ENCODE measurements at regions not wholly inside any gene's neighbourhood (a gene's known extent, or its start where the extent isn't known, plus 50 kb on each side); places are given as distances from the start of the nearest gene placed in this dataset.

DNA sequence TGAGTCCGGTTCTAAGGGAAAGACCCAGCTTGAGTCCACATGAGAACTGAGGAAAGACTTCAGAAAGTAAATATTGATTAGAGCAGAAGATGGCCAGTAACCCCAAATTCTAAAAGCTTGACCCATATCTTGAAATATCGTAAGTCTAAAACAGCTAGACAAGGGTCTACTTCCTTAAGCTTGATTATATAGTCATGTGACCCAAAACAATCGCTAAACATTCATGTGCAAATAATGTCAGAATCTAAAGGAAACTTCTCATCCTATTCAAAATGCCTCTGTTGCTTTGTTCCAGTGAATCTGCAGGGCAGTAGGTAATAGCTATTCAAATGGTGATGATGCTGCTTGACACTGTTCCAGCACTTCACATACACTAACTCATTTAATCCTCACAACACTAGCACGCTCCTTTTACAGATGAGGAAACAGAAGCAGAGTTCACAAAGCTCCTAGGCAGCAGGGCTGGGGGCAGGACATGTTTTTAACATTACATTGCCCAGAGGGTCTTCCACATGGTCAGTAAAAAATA, 52.6 kb downstream of the TCF20 start:
- Histone ChIP-seq H3K4ac (ENCODE audit: low read depth, low read length) (no peak overlapping the region), H3K4me3 (ENCODE audit: low read length) (no peak overlapping the region), H3K27me3 (ENCODE audit: insufficient read depth, low read length, poor library complexity) (no peaks in the 10 kb centered on the region), H2BK15ac (replicated peaks; ENCODE audit: low read depth) (no peak overlapping the region), H3K27ac (ENCODE audit: low read depth, low read length) (no peak overlapping the region), H3K36me3 (ENCODE audit: control insufficient read depth, insufficient read depth, low read length) (peaks cover 11% of the 10 kb centered on the region), H3K79me1 (ENCODE audit: low read length) (peaks cover 32% of the 10 kb centered on the region), H4K5ac (ENCODE audit: low read length) (no peak overlapping the region), H3K79me2 (ENCODE audit: control insufficient read depth, insufficient read depth, low read length) (peaks cover 28% of the 10 kb centered on the region), H4K8ac (ENCODE audit: low read depth, low read length) (no peak overlapping the region), H3K4me2 (ENCODE audit: low read length) (no peak overlapping the region), H3K56ac (ENCODE audit: low read length) (no peak overlapping the region), H2BK120ac (ENCODE audit: low read depth, low read length) (no peak overlapping the region), H2AK5ac (ENCODE audit: low read length) (no peak overlapping the region), H3K9ac (ENCODE audit: low read length) (no peak overlapping the region), H3K23ac (ENCODE audit: low read length) (peak overlapping the region; percentile 52), H3K4me1 (ENCODE audit: control insufficient read depth, low read depth, low read length) (peaks cover 4% of the 10 kb centered on the region), H2BK5ac (ENCODE audit: low read length) (no peak overlapping the region), H3K18ac (ENCODE audit: low read length) (no peak overlapping the region)
- WGBS (ENCODE audit: extremely low coverage, insufficient coverage, low lambda C conversion rate), result no CpG with 5 or more reads among the region's 4 CpGs
- DNase-seq, result no peak

DNA sequence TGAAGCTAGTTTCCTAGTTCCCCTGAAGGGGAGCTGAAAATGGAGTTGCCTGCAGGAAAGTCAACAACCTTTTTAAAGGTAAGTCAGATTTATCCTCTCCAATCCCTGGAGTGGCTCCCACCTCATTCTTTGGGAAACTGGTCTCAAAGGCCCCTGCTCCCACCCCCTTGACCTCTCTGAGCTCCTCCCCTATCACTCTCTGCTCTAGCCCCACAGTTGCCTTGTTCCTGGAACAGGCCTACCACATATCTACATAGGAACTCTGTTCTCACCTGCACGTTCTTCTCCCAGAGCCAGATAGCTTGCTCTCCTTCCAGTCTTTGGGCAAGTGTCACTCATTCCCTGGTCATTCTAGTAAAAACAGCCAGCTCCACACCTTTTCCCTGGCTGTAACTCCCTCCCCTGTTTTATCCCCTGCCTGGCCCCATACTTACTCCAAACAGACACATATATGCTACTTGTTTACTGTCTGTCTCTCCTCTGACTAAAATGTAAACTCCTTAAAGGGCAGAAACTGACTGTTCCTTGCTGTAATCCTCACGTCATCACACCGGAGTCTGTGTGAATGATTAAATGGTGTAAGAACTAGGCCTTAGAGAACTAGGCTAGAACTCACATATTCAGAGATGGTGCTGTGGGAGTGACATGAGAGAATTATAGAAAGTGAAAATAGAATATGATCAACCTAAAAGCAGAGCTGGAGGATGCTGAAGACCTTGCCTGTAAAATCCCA, 53.3 kb downstream of the TCF20 start:
- DNase-seq, result no peak
- Histone ChIP-seq H3K79me1 (ENCODE audit: low read length) (peaks cover 30% of the 10 kb centered on the region), H2BK15ac (replicated peaks; ENCODE audit: low read depth) (no peak overlapping the region), H3K4me3 (ENCODE audit: low read length) (no peak overlapping the region), H4K5ac (ENCODE audit: low read length) (no peak overlapping the region), H3K4me1 (ENCODE audit: control insufficient read depth, low read depth, low read length) (peaks cover 4% of the 10 kb centered on the region), H3K27me3 (ENCODE audit: insufficient read depth, low read length, poor library complexity) (no peaks in the 10 kb centered on the region), H2BK5ac (ENCODE audit: low read length) (no peak overlapping the region), H2AK5ac (ENCODE audit: low read length) (no peak overlapping the region), H3K27ac (ENCODE audit: low read depth, low read length) (no peak overlapping the region), H3K23ac (ENCODE audit: low read length) (no peak overlapping the region), H4K8ac (ENCODE audit: low read depth, low read length) (no peak overlapping the region), H3K9ac (ENCODE audit: low read length) (no peak overlapping the region), H3K79me2 (ENCODE audit: control insufficient read depth, insufficient read depth, low read length) (peaks cover 28% of the 10 kb centered on the region), H3K36me3 (ENCODE audit: control insufficient read depth, insufficient read depth, low read length) (peaks cover 11% of the 10 kb centered on the region), H3K18ac (ENCODE audit: low read length) (no peak overlapping the region), H3K4me2 (ENCODE audit: low read length) (no peak overlapping the region), H3K56ac (ENCODE audit: low read length) (no peak overlapping the region), H2BK120ac (ENCODE audit: low read depth, low read length) (no peak overlapping the region), H3K4ac (ENCODE audit: low read depth, low read length) (no peak overlapping the region)
- WGBS (ENCODE audit: extremely low coverage, insufficient coverage, low lambda C conversion rate), result no CpG with 5 or more reads among the region's 3 CpGs

DNA sequence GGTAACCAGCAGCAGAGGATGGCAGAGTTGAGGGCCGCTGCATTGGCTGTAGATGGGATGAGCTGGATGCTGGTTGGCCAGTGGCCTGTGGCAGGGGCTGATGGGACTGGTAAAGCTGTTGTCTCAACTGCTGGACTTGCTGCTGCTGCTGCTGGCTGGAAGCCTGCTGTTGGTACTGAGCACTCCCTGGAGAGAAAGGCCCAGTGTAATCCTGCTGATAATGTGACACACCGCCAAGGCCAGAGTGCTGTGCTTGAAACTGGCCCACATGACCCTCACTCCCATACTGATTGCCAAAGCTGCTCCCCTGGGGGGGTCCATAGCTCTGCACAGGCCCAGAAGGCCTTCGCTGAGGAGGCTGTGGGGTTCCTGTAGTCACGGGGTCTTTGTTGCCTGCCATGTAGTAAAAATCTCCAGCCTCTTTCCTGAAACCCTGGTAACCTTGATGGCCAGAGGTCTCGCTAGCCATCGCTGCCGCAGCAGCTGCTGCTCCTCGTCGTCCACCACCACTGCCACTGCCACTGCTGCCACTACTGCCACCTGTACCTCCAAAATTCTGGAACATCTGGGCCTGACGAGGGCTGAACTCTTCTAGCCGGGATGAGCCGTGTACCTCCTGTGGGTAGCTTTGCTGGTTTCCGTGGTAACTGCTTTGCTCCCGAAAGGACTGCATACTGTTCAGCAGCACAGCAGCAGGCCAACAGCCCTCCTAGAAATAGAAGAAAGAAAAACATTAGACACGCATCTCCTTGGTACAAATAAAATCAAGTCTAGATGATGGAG, 55.6 kb downstream of the TCF20 start:
- Histone ChIP-seq H4K8ac (ENCODE audit: low read depth, low read length) (no peak overlapping the region), H2BK15ac (replicated peaks; ENCODE audit: low read depth) (no peak overlapping the region), H2BK5ac (ENCODE audit: low read length) (no peak overlapping the region), H3K4ac (ENCODE audit: low read depth, low read length) (no peak overlapping the region), H3K4me1 (ENCODE audit: control insufficient read depth, low read depth, low read length) (peaks cover 4% of the 10 kb centered on the region), H4K5ac (ENCODE audit: low read length) (no peak overlapping the region), H2BK120ac (ENCODE audit: low read depth, low read length) (no peak overlapping the region), H3K36me3 (ENCODE audit: control insufficient read depth, insufficient read depth, low read length) (peaks cover 11% of the 10 kb centered on the region), H3K27me3 (ENCODE audit: insufficient read depth, low read length, poor library complexity) (no peaks in the 10 kb centered on the region), H2AK5ac (ENCODE audit: low read length) (no peak overlapping the region), H3K79me1 (ENCODE audit: low read length) (peaks cover 26% of the 10 kb centered on the region), H3K56ac (ENCODE audit: low read length) (no peak overlapping the region), H3K18ac (ENCODE audit: low read length) (no peak overlapping the region), H3K4me2 (ENCODE audit: low read length) (no peak overlapping the region), H3K4me3 (ENCODE audit: low read length) (no peak overlapping the region), H3K9ac (ENCODE audit: low read length) (no peak overlapping the region), H3K27ac (ENCODE audit: low read depth, low read length) (no peak overlapping the region), H3K23ac (ENCODE audit: low read length) (no peak overlapping the region), H3K79me2 (ENCODE audit: control insufficient read depth, insufficient read depth, low read length) (peaks cover 21% of the 10 kb centered on the region)
- no CpG with 5 or more reads among the region's 15 CpGs for whole genome bisulfite sequencing (ENCODE audit: extremely low coverage, insufficient coverage, low lambda C conversion rate)
- DNase-seq, result peak; percentile 32

DNA sequence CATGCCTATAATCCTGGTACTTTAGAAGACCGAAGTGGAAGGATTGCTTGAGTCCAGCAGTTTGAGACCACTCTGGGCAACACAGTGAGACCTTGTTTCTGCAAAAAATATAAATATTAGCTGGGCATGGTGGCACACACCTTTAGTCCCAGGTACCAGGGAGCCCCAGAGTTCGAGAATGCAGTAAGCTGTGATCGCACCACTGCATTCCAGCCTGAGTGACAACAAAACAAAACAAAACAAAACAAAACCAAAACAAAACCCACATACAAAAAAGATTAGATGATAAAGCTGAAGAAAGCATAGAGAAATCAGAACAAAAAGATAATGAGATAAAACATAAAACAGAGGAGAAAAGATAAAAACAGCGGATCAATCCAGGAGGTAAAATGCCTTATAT, 62.1 kb downstream of the TCF20 start:
- Histone ChIP-seq H3K18ac (ENCODE audit: low read length) (no peak overlapping the region), H2BK15ac (replicated peaks; ENCODE audit: low read depth) (no peak overlapping the region), H3K27ac (ENCODE audit: low read depth, low read length) (no peak overlapping the region), H3K4me3 (ENCODE audit: low read length) (no peak overlapping the region), H3K27me3 (ENCODE audit: insufficient read depth, low read length, poor library complexity) (no peaks in the 10 kb centered on the region), H3K36me3 (ENCODE audit: control insufficient read depth, insufficient read depth, low read length) (peaks cover 4% of the 10 kb centered on the region), H3K56ac (ENCODE audit: low read length) (no peak overlapping the region), H3K4me1 (ENCODE audit: control insufficient read depth, low read depth, low read length) (peaks cover 2% of the 10 kb centered on the region), H4K8ac (ENCODE audit: low read depth, low read length) (no peak overlapping the region), H2BK5ac (ENCODE audit: low read length) (no peak overlapping the region), H3K4me2 (ENCODE audit: low read length) (no peak overlapping the region), H4K5ac (ENCODE audit: low read length) (no peak overlapping the region), H3K79me2 (ENCODE audit: control insufficient read depth, insufficient read depth, low read length) (peaks cover 30% of the 10 kb centered on the region), H2AK5ac (ENCODE audit: low read length) (no peak overlapping the region), H3K79me1 (ENCODE audit: low read length) (peaks cover 17% of the 10 kb centered on the region), H3K4ac (ENCODE audit: low read depth, low read length) (no peak overlapping the region), H3K9ac (ENCODE audit: low read length) (no peak overlapping the region), H3K23ac (ENCODE audit: low read length) (no peak overlapping the region), H2BK120ac (ENCODE audit: low read depth, low read length) (no peak overlapping the region)
- no peak for DNase-seq
- WGBS (ENCODE audit: extremely low coverage, insufficient coverage, low lambda C conversion rate), result no CpG with 5 or more reads among the region's 4 CpGs

DNA sequence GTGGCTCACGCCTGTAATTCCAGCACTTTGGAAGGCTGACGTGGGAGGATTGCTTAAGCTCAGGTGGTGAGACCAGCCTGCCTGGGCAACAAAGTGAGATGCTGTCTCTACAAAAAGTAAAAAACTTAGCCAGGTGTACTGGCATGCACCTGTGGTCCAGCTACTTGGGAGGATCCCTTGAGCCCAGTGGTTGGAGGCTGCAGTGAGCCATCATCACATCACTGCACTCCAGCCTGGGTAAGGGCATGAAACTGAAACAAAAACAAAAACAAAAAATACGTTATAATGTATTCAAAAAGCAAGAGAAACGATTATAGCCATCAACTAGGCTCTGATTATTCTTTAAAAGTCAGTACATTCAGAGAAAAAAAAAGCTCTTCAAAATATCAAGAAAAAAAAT, 62.5 kb downstream of the TCF20 start:
- H2AK5ac ChIP-seq (ENCODE audit: low read length), result no peak overlapping the region
- no peak overlapping the region for H4K8ac ChIP-seq (ENCODE audit: low read depth, low read length)
- no peak overlapping the region for H2BK5ac ChIP-seq (ENCODE audit: low read length)
- WGBS (ENCODE audit: extremely low coverage, insufficient coverage, low lambda C conversion rate), result no CpG with 5 or more reads among the region's 4 CpGs
- no peak overlapping the region for H4K5ac ChIP-seq (ENCODE audit: low read length)
- peaks cover 17% of the 10 kb centered on the region for H3K79me1 ChIP-seq (ENCODE audit: low read length)
- no peak overlapping the region for H3K27ac ChIP-seq (ENCODE audit: low read depth, low read length)
- no peak overlapping the region for H3K4me3 ChIP-seq (ENCODE audit: low read length)
- H2BK120ac ChIP-seq (ENCODE audit: low read depth, low read length), result no peak overlapping the region
- DNase-seq, result no peak
- no peak overlapping the region for H3K18ac ChIP-seq (ENCODE audit: low read length)
- no peak overlapping the region for H3K56ac ChIP-seq (ENCODE audit: low read length)
- no peak overlapping the region for H2BK15ac ChIP-seq (replicated peaks; ENCODE audit: low read depth)
- peaks cover 32% of the 10 kb centered on the region for H3K79me2 ChIP-seq (ENCODE audit: control insufficient read depth, insufficient read depth, low read length)
- H3K9ac ChIP-seq (ENCODE audit: low read length), result no peak overlapping the region
- no peaks in the 10 kb centered on the region for H3K36me3 ChIP-seq (ENCODE audit: control insufficient read depth, insufficient read depth, low read length)
- H3K4ac ChIP-seq (ENCODE audit: low read depth, low read length), result no peak overlapping the region
- no peak overlapping the region for H3K23ac ChIP-seq (ENCODE audit: low read length)
- peaks cover 2% of the 10 kb centered on the region for H3K4me1 ChIP-seq (ENCODE audit: control insufficient read depth, low read depth, low read length)
- H3K27me3 ChIP-seq (ENCODE audit: insufficient read depth, low read length, poor library complexity), result no peaks in the 10 kb centered on the region
- H3K4me2 ChIP-seq (ENCODE audit: low read length), result no peak overlapping the region

Measured in mesendoderm (in vitro differentiated cells).